ENCODE measurements at regions not wholly inside any gene's neighbourhood (a gene's known extent, or its start where the extent isn't known, plus 50 kb on each side); places are given as distances from the start of the nearest gene placed in this dataset.
A peak's percentile ranks its signal among the peaks of the same experiment; 100 is the strongest.

- Histone ChIP-seq H3K79me2 (ENCODE audit: low read depth) (no peaks in the 10 kb centered on the region), H2AFZ (replicated peaks) (no peak overlapping the region), H3K4me3 (no peak overlapping the region), H4K20me1 (ENCODE audit: low read depth) (no peaks in the 10 kb centered on the region), H3K9me3 (ENCODE audit: low read depth) (no peaks in the 10 kb centered on the region), H3F3A (ENCODE audit: low read depth) (peaks cover 6% of the 10 kb centered on the region), H3K27me3 (no peaks in the 10 kb centered on the region), H3K36me3 (no peaks in the 10 kb centered on the region), H3K9ac (no peak overlapping the region), H3K4me2 (no peak overlapping the region), H3K4me1 (peaks cover 26% of the 10 kb centered on the region), H3K27ac (no peak overlapping the region)
- H3K27ac Mint-ChIP-seq, result peak overlapping the region; percentile 93
- H3K9me3 Mint-ChIP-seq, result peaks cover 5% of the 10 kb centered on the region
- peaks cover 25% of the 10 kb centered on the region for H3K27me3 Mint-ChIP-seq (ENCODE audit: insufficient read depth, low read depth)
- peak overlapping the region; percentile 44 for H3K4me3 Mint-ChIP-seq
- H3K4me1 Mint-ChIP-seq, result peaks cover 82% of the 10 kb centered on the region
- no peaks in the 10 kb centered on the region for H3K36me3 Mint-ChIP-seq
- no peak for DNase-seq (ENCODE audit: low spot score)
- TF ChIP-seq EZH2 (IDR thresholded peaks at IDR 0.05) (no peak), EZH2phosphoT487 (IDR thresholded peaks at IDR 0.05) (no peak), CTCF (IDR thresholded peaks at IDR 0.05) (no peak)
Measured at GRCh38 chr2:128548461-128548891, 229.8 kb upstream of the HS6ST1 start.

GRCh38 chr2:128549094-128549493 is 230.4 kb upstream of the HS6ST1 start:
- Histone ChIP-seq H3K9ac (no peak overlapping the region), H3K27ac (no peak overlapping the region), H3K27me3 (no peaks in the 10 kb centered on the region), H3K4me1 (peaks cover 20% of the 10 kb centered on the region), H3F3A (ENCODE audit: low read depth) (no peaks in the 10 kb centered on the region), H3K36me3 (no peaks in the 10 kb centered on the region), H3K9me3 (ENCODE audit: low read depth) (no peaks in the 10 kb centered on the region), H4K20me1 (ENCODE audit: low read depth) (no peaks in the 10 kb centered on the region), H3K4me2 (no peak overlapping the region), H3K4me3 (no peak overlapping the region), H2AFZ (replicated peaks) (no peak overlapping the region), H3K79me2 (ENCODE audit: low read depth) (no peaks in the 10 kb centered on the region)
- no peak for TF ChIP-seq EZH2phosphoT487 (IDR thresholded peaks at IDR 0.05)
- no peak for TF ChIP-seq EZH2 (IDR thresholded peaks at IDR 0.05)
- no peak for TF ChIP-seq CTCF (IDR thresholded peaks at IDR 0.05)
- H3K27ac Mint-ChIP-seq, result peak overlapping the region; percentile 93
- H3K36me3 Mint-ChIP-seq, result no peaks in the 10 kb centered on the region
- peaks cover 5% of the 10 kb centered on the region for H3K9me3 Mint-ChIP-seq
- peaks cover 25% of the 10 kb centered on the region for H3K27me3 Mint-ChIP-seq (ENCODE audit: insufficient read depth, low read depth)
- DNase-seq (ENCODE audit: low spot score), result no peak
- H3K4me3 Mint-ChIP-seq, result no peak overlapping the region
- H3K4me1 Mint-ChIP-seq, result peaks cover 81% of the 10 kb centered on the region

GRCh38 chr2:128549646-128550260 is 231.1 kb upstream of the HS6ST1 start:
- no peaks in the 10 kb centered on the region for H3K79me2 ChIP-seq (ENCODE audit: low read depth)
- TF ChIP-seq EZH2 (IDR thresholded peaks at IDR 0.05) (no peak), CTCF (IDR thresholded peaks at IDR 0.05) (no peak), EZH2phosphoT487 (IDR thresholded peaks at IDR 0.05) (no peak)
- Mint-ChIP-seq H3K36me3 (peaks cover 2% of the 10 kb centered on the region), H3K27ac (peak overlapping the region; percentile 88), H3K9me3 (peaks cover 10% of the 10 kb centered on the region), H3K27me3 (ENCODE audit: insufficient read depth, low read depth) (peaks cover 27% of the 10 kb centered on the region), H3K4me1 (peaks cover 81% of the 10 kb centered on the region), H3K4me3 (peak overlapping the region; percentile 44)
- H3K4me1 ChIP-seq, result peaks cover 18% of the 10 kb centered on the region
- H3K9ac ChIP-seq, result no peak overlapping the region
- no peak overlapping the region for H3K4me2 ChIP-seq
- no peaks in the 10 kb centered on the region for H3K9me3 ChIP-seq (ENCODE audit: low read depth)
- no peak for DNase-seq (ENCODE audit: low spot score)
- no peak overlapping the region for H3K4me3 ChIP-seq
- H3F3A ChIP-seq (ENCODE audit: low read depth), result no peaks in the 10 kb centered on the region
- no peaks in the 10 kb centered on the region for H3K36me3 ChIP-seq
- no peak overlapping the region for H2AFZ ChIP-seq (replicated peaks)
- no peaks in the 10 kb centered on the region for H3K27me3 ChIP-seq
- H4K20me1 ChIP-seq (ENCODE audit: low read depth), result no peaks in the 10 kb centered on the region
- H3K27ac ChIP-seq, result no peak overlapping the region

All from neural progenitor cell (in vitro differentiated cells).